HUES6 (cell line): ENCODE measurements at regions not wholly inside any gene's neighbourhood (a gene's known extent, or its start where the extent isn't known, plus 50 kb on each side); places are given as distances from the start of the nearest gene placed in this dataset.

Experiments used
- H3K27ac ChIP-seq: 2 replicates; pipeline ENCODE4 v1.7.0; 2013; ENCODE audit warnings: low read depth, mild to moderate bottlenecking, low read length, inconsistent platforms
- H3K27me3 ChIP-seq: 2 replicates; pipeline ENCODE4 v1.6.1; 2013; ENCODE audit warnings: low read length; ENCODE audit not compliant: control insufficient read depth, insufficient read depth
- H3K36me3 ChIP-seq: 2 replicates; pipeline ENCODE4 v1.6.1; 2013; ENCODE audit warnings: low read length; ENCODE audit not compliant: control insufficient read depth, insufficient read depth
- H3K4me1 ChIP-seq: 2 replicates; pipeline ENCODE4 v1.6.1; 2013; ENCODE audit warnings: low read length; ENCODE audit not compliant: control insufficient read depth, insufficient read depth
- H3K4me3 ChIP-seq: 2 replicates; pipeline ENCODE4 v1.5.1; 2013; ENCODE audit warnings: low read depth, low read length
- H3K9ac ChIP-seq: one replicate; pipeline ENCODE4 v1.6.1; 2013; ENCODE audit warnings: mild to moderate bottlenecking, low read length
- H3K9me3 ChIP-seq: 2 replicates; pipeline ENCODE4 v1.6.1; 2013; ENCODE audit warnings: low read depth, low read length; ENCODE audit not compliant: control insufficient read depth, insufficient read depth

DNA sequence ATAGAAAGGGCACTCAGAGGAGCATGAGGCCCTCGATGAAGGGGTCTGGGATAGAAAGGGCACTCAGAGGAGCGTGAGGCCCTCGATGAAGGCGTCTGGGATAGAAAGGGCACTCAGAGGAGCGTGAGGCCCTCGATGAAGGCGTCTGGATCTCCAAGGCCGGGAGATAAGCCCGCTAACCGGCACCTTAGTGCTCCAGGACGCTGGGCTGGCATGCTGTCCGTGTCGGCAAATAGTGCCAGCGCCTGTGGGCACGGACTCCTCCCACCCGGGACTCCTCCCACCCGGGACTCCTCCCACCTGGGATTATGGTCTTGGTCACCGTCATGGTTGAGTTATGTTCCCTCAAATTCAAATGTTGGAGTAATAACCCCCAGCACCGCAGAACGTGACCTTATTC lies 725.3 kb downstream of the BRD1 start:
- H3K36me3 ChIP-seq, result no peaks in the 10 kb centered on the region
- H3K4me1 ChIP-seq, result no peaks in the 10 kb centered on the region; the same call in 1 of the 2 replicates
- H3K4me3 ChIP-seq, result no peak overlapping the region
- H3K9me3 ChIP-seq, result no peaks in the 10 kb centered on the region
- no peak overlapping the region for H3K27ac ChIP-seq
- no peak overlapping the region for H3K9ac ChIP-seq
- H3K27me3 ChIP-seq, result no peaks in the 10 kb centered on the region

- Histone ChIP-seq H3K27me3 (no peaks in the 10 kb centered on the region), H3K9me3 (no peaks in the 10 kb centered on the region), H3K9ac (no peak overlapping the region), H3K27ac (no peak overlapping the region), H3K4me1 (no peaks in the 10 kb centered on the region; the same call in 1 of the 2 replicates), H3K4me3 (no peak overlapping the region), H3K36me3 (no peaks in the 10 kb centered on the region)
Measured at GRCh38 chr22:49101873-49102272, 725.8 kb downstream of the BRD1 start.

DNA sequence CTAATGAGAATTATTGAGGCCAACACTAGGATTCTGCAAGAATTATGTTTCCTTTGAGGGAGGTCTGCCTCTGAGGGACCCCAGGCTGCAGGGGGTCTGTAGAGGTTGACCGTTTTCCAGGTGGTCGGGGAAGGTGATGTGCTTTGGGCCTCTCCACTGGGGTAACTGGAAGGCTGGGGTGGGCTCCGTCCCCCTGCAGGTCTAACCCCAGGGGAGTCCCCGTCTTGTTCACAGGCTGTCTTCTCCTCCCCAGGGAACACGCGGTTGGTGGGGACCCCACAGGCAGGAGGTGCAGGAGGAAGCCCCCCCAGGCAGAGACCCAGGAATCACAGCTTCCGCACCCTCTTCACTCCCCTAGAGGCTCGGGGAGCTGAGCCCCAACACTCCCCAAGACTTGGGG lies 726.4 kb downstream of the BRD1 start:
- Histone ChIP-seq H3K36me3 (no peaks in the 10 kb centered on the region), H3K9me3 (no peaks in the 10 kb centered on the region), H3K9ac (no peak overlapping the region), H3K4me3 (no peak overlapping the region), H3K27ac (no peak overlapping the region), H3K4me1 (no peaks in the 10 kb centered on the region; the same call in 1 of the 2 replicates), H3K27me3 (no peaks in the 10 kb centered on the region)

- Histone ChIP-seq H3K9ac (no peak overlapping the region), H3K27ac (no peak overlapping the region), H3K4me1 (no peaks in the 10 kb centered on the region; the same call in 1 of the 2 replicates), H3K36me3 (no peaks in the 10 kb centered on the region), H3K4me3 (no peak overlapping the region), H3K27me3 (no peaks in the 10 kb centered on the region), H3K9me3 (no peaks in the 10 kb centered on the region; the same call in 1 of the 2 replicates)
Measured at GRCh38 chr22:49100773-49101172, 726.9 kb downstream of the BRD1 start.

DNA sequence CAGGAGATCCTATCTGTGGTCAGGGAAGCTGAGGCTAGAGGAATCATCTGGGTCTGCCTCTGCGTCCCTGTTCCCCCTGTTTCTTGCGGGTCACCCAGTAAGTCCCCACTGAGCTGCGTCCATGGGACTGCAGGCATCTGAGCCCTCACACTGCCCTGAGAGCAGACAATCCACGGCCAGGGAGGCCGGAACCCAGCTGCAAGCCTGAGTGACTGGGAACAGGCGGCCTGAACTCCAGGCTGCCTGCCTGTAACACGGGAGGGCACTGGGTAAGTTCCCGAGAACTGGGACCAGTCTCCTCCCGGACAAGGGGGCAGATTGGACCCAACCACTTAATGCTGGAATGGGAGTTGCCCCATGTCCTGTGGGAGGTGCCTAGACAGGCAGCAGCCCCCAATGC lies 727.4 kb downstream of the BRD1 start:
- no peak overlapping the region for H3K27ac ChIP-seq
- no peaks in the 10 kb centered on the region; the same call in 1 of the 2 replicates for H3K4me1 ChIP-seq
- H3K36me3 ChIP-seq, result no peaks in the 10 kb centered on the region
- H3K9ac ChIP-seq, result no peak overlapping the region
- H3K9me3 ChIP-seq, result no peaks in the 10 kb centered on the region; the same call in 1 of the 2 replicates
- no peaks in the 10 kb centered on the region for H3K27me3 ChIP-seq
- H3K4me3 ChIP-seq, result no peak overlapping the region

GRCh38 chr22:49099496-49100124 lies 728.1 kb downstream of the BRD1 start:
- Histone ChIP-seq H3K4me1 (no peaks in the 10 kb centered on the region; the same call in 1 of the 2 replicates), H3K27ac (no peak overlapping the region), H3K4me3 (no peak overlapping the region), H3K36me3 (no peaks in the 10 kb centered on the region), H3K9me3 (no peaks in the 10 kb centered on the region; the same call in 1 of the 2 replicates), H3K9ac (no peak overlapping the region), H3K27me3 (no peaks in the 10 kb centered on the region)

GRCh38 chr22:49099089-49099488 lies 728.6 kb downstream of the BRD1 start:
- Histone ChIP-seq H3K4me1 (no peaks in the 10 kb centered on the region; the same call in 1 of the 2 replicates), H3K36me3 (no peaks in the 10 kb centered on the region), H3K4me3 (no peak overlapping the region), H3K27me3 (no peaks in the 10 kb centered on the region), H3K9me3 (no peaks in the 10 kb centered on the region; the same call in 1 of the 2 replicates), H3K27ac (no peak overlapping the region), H3K9ac (no peak overlapping the region)

DNA sequence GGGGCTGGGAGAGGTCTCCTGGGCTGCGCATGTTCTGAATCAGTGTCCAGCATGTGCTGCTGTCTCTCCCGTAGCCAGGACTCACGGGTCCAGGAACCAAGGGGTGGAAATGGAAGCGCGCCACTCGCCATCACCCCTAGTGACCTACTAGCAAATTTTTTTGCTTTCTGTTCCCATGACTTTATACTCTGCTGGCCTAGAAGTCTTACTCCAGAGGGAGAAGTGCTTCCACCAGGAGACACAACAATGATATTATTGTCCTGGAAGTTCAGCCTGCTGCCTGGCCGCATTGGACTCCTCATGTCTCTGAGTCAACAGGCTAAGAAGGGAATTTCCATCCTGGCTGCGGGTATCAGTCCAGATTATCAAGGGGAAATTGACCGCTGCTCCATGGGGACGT lies 729.7 kb downstream of the BRD1 start:
- Histone ChIP-seq H3K9ac (no peak overlapping the region), H3K27ac (no peak overlapping the region), H3K36me3 (no peaks in the 10 kb centered on the region), H3K9me3 (no peaks in the 10 kb centered on the region; the same call in 1 of the 2 replicates), H3K4me3 (no peak overlapping the region), H3K27me3 (no peaks in the 10 kb centered on the region), H3K4me1 (no peaks in the 10 kb centered on the region; the same call in 1 of the 2 replicates)

- H3K9me3 ChIP-seq, result no peaks in the 10 kb centered on the region; the same call in 1 of the 2 replicates
- no peaks in the 10 kb centered on the region; the same call in 1 of the 2 replicates for H3K4me1 ChIP-seq
- H3K9ac ChIP-seq, result no peak overlapping the region
- H3K27me3 ChIP-seq, result no peaks in the 10 kb centered on the region
- no peaks in the 10 kb centered on the region for H3K36me3 ChIP-seq
- H3K4me3 ChIP-seq, result no peak overlapping the region
- no peak overlapping the region for H3K27ac ChIP-seq
Measured at GRCh38 chr22:49097171-49097925, 730.3 kb downstream of the BRD1 start.

- no peaks in the 10 kb centered on the region for H3K27me3 ChIP-seq
- no peak overlapping the region for H3K27ac ChIP-seq
- no peaks in the 10 kb centered on the region for H3K36me3 ChIP-seq
- H3K9me3 ChIP-seq, result no peaks in the 10 kb centered on the region; the same call in 1 of the 2 replicates
- no peak overlapping the region for H3K4me3 ChIP-seq
- H3K4me1 ChIP-seq, result no peaks in the 10 kb centered on the region; the same call in 1 of the 2 replicates
- H3K9ac ChIP-seq, result no peak overlapping the region
Measured at GRCh38 chr22:49096476-49096875, 731.2 kb downstream of the BRD1 start.

DNA sequence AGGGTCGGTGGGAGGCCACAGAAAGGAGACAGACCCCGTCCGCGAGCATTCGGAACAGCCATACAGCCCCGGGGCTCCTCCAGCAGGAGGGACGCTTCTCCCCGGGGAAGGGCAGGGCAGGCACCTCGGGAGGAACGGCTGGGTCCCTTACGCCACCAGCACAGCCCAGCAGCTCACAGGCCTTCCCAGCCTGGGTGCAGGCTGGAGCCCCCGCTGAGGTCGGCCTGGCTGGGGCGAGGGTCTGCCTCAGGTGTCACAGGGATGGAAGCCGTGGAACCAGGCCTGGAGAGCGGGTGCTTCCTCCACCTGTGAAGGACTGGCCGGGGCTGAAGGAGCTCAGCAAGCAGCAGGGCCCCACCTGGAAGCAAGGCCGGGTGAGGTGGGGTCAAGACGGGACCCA lies 732.3 kb downstream of the BRD1 start:
- H3K36me3 ChIP-seq, result no peaks in the 10 kb centered on the region
- H3K4me3 ChIP-seq, result no peak overlapping the region
- H3K9me3 ChIP-seq, result no peaks in the 10 kb centered on the region; the same call in 1 of the 2 replicates

More for the DNA sequence above, 732.3 kb downstream of the BRD1 start:
- H3K9ac ChIP-seq, result no peak overlapping the region
- no peaks in the 10 kb centered on the region for H3K27me3 ChIP-seq
- no peaks in the 10 kb centered on the region; the same call in 1 of the 2 replicates for H3K4me1 ChIP-seq
- no peak overlapping the region for H3K27ac ChIP-seq
